ENCODE measurements at regions not wholly inside any gene's neighbourhood (a gene's known extent, or its start where the extent isn't known, plus 50 kb on each side); places are given as distances from the start of the nearest gene placed in this dataset.

DNA sequence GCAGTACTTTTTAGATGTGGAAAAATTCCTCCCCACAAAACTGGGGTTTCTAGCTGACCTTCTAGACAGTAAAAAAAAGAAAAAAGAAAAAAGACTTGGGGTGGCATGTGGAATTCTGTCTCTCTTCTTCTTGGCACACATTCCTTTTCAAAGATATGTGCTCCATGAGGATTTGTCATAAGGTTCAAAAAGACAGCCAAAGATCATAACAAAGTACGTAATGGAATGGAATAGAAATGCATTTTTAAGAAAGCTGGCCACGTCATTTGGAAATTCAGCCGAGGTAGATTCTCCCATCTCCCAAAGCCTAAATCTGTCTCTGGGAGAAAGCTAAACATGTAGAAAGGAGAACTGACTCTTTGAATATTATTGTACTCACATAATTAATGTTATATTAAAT lies 381.3 kb upstream of the NFE2L3 start:
- Histone ChIP-seq H3K9me3 (ENCODE audit: control insufficient read depth in 1 of 2, insufficient read depth in 1 of 2, low read depth in 1 of 2, low read length in 2 of 2) (no peaks in the 10 kb centered on the region), H3K9me2 (ENCODE audit: insufficient read depth) (no peaks in the 10 kb centered on the region), H3K9ac (ENCODE audit: low read length) (no peak overlapping the region), H3K4me2 (ENCODE audit: low read length) (no peak overlapping the region), H3K36me3 (ENCODE audit: control insufficient read depth in 1 of 2, insufficient read depth in 2 of 2, low read length in 2 of 2) (no peaks in the 10 kb centered on the region), H4K20me1 (ENCODE audit: insufficient read depth) (no peaks in the 10 kb centered on the region), H3K79me2 (ENCODE audit: insufficient read depth, low read length) (no peaks in the 10 kb centered on the region), H2AFZ (ENCODE audit: low read depth, low read length, poor library complexity, severe bottlenecking) (no peak overlapping the region), H3K4me1 (ENCODE audit: control insufficient read depth in 1 of 2, insufficient read depth in 2 of 2, low read length in 2 of 2) (no peaks in the 10 kb centered on the region), H3K27me3 (ENCODE audit: insufficient read depth, low read length) (peaks cover 25% of the 10 kb centered on the region; the same call in 1 of the 2 replicates), H3K4me3 (replicated peaks in 1 of 2; ENCODE audit: low read depth in 1 of 2, low read length in 2 of 2) (no peak overlapping the region), H3K27ac (ENCODE audit: low read depth, low read length) (no peak overlapping the region)
- ChIA-PET POLR2A (no interaction called here), CTCF (no interaction called here), RAD21 (ENCODE audit: low non-redundant PET in 1 of 2, low total read pairs in 2 of 2, uncharacterized antibody in 2 of 2, unreplicated experiment in 2 of 2) (no interaction called here)
- intact Hi-C loops (cut with micrococcal nuclease), result no loop called here
- no peak for DNase-seq (ENCODE audit: low read depth, low spot score)
- TF ChIP-seq, protein P1, sequence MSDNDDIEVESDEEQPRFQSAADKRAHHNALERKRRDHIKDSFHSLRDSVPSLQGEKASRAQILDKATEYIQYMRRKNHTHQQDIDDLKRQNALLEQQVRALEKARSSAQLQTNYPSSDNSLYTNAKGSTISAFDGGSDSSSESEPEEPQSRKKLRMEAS (IDR thresholded peaks at IDR 0.05), result no peak
- TF ChIP-seq ZNF274 (IDR thresholded peaks at IDR 0.05; ENCODE audit: low read depth, low read length) (no peak), YY1 (IDR thresholded peaks at IDR 0.05; ENCODE audit: extremely low read depth, insufficient replicate concordance, low read depth, low read length) (no peak), RAD21 (IDR thresholded peaks at IDR 0.05; ENCODE audit: low read depth) (no peak), CEBPB (IDR thresholded peaks at IDR 0.05; ENCODE audit: low read depth) (no peak), EZH2 (IDR thresholded peaks at IDR 0.05) (no peak), SIN3A (IDR thresholded peaks at IDR 0.05; ENCODE audit: low read depth) (no peak), FOSL1 (IDR thresholded peaks at IDR 0.05; ENCODE audit: low read depth) (no peak), EGR1 (IDR thresholded peaks at IDR 0.05; ENCODE audit: low read depth) (no peak), TCF7L2 (IDR thresholded peaks at IDR 0.05; ENCODE audit: borderline replicate concordance, extremely low read depth, insufficient read depth, insufficient read length) (no peak), POLR2AphosphoS5 (IDR thresholded peaks at IDR 0.05; ENCODE audit: low read depth, low read length) (no peak), SP1 (IDR thresholded peaks at IDR 0.05; ENCODE audit: low read depth) (no peak), CBX3 (IDR thresholded peaks at IDR 0.05; ENCODE audit: low read depth) (no peak), ELF1 (IDR thresholded peaks at IDR 0.05; ENCODE audit: borderline replicate concordance, low read depth) (no peak)
- TF ChIP-seq, protein P2, sequence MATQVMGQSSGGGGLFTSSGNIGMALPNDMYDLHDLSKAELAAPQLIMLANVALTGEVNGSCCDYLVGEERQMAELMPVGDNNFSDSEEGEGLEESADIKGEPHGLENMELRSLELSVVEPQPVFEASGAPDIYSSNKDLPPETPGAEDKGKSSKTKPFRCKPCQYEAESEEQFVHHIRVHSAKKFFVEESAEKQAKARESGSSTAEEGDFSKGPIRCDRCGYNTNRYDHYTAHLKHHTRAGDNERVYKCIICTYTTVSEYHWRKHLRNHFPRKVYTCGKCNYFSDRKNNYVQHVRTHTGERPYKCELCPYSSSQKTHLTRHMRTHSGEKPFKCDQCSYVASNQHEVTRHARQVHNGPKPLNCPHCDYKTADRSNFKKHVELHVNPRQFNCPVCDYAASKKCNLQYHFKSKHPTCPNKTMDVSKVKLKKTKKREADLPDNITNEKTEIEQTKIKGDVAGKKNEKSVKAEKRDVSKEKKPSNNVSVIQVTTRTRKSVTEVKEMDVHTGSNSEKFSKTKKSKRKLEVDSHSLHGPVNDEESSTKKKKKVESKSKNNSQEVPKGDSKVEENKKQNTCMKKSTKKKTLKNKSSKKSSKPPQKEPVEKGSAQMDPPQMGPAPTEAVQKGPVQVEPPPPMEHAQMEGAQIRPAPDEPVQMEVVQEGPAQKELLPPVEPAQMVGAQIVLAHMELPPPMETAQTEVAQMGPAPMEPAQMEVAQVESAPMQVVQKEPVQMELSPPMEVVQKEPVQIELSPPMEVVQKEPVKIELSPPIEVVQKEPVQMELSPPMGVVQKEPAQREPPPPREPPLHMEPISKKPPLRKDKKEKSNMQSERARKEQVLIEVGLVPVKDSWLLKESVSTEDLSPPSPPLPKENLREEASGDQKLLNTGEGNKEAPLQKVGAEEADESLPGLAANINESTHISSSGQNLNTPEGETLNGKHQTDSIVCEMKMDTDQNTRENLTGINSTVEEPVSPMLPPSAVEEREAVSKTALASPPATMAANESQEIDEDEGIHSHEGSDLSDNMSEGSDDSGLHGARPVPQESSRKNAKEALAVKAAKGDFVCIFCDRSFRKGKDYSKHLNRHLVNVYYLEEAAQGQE (IDR thresholded peaks at IDR 0.05; ENCODE audit: low read depth), result no peak
- TF ChIP-seq, protein P3, sequence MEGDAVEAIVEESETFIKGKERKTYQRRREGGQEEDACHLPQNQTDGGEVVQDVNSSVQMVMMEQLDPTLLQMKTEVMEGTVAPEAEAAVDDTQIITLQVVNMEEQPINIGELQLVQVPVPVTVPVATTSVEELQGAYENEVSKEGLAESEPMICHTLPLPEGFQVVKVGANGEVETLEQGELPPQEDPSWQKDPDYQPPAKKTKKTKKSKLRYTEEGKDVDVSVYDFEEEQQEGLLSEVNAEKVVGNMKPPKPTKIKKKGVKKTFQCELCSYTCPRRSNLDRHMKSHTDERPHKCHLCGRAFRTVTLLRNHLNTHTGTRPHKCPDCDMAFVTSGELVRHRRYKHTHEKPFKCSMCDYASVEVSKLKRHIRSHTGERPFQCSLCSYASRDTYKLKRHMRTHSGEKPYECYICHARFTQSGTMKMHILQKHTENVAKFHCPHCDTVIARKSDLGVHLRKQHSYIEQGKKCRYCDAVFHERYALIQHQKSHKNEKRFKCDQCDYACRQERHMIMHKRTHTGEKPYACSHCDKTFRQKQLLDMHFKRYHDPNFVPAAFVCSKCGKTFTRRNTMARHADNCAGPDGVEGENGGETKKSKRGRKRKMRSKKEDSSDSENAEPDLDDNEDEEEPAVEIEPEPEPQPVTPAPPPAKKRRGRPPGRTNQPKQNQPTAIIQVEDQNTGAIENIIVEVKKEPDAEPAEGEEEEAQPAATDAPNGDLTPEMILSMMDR (IDR thresholded peaks at IDR 0.05 in 2 of 3, conservative IDR thresholded peaks at IDR 0.05 in 1 of 3; ENCODE audit: borderline replicate concordance in 1 of 3, insufficient read depth in 1 of 3, low read depth in 2 of 3, low read length in 2 of 3), result no peak
- TF ChIP-seq, protein P4, sequence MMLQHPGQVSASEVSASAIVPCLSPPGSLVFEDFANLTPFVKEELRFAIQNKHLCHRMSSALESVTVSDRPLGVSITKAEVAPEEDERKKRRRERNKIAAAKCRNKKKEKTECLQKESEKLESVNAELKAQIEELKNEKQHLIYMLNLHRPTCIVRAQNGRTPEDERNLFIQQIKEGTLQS (IDR thresholded peaks at IDR 0.05), result no peak
- TF ChIP-seq, protein P5, sequence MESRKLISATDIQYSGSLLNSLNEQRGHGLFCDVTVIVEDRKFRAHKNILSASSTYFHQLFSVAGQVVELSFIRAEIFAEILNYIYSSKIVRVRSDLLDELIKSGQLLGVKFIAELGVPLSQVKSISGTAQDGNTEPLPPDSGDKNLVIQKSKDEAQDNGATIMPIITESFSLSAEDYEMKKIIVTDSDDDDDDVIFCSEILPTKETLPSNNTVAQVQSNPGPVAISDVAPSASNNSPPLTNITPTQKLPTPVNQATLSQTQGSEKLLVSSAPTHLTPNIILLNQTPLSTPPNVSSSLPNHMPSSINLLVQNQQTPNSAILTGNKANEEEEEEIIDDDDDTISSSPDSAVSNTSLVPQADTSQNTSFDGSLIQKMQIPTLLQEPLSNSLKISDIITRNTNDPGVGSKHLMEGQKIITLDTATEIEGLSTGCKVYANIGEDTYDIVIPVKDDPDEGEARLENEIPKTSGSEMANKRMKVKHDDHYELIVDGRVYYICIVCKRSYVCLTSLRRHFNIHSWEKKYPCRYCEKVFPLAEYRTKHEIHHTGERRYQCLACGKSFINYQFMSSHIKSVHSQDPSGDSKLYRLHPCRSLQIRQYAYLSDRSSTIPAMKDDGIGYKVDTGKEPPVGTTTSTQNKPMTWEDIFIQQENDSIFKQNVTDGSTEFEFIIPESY (IDR thresholded peaks at IDR 0.05; ENCODE audit: extremely low read depth, insufficient replicate concordance, low read length), result no peak
- no peak for ATAC-seq
- no TSS peak for BruUV-seq (replicated peaks)

Measured in HCT116 (cell line).